ENCODE measurements at regions not wholly inside any gene's neighbourhood (a gene's known extent, or its start where the extent isn't known, plus 50 kb on each side); places are given as distances from the start of the nearest gene placed in this dataset.

DNA sequence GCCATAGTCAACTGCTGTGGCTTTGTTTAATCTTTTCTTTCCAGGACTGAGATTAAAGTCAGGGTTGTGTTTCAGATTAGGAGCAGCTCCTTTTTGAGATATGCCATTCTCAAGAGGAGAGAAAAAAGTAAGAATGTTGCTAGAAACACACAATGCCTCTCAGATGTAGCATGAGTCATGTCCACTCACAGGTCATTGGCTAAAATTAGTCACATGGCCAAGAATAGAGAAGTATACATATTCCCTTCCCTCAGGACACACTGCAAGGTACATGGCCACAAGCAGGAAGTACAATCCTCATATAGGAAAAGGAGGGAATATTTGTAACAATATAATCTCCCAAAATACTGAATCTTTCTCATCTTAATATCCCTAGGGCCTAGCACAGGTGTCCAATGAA, 141.9 kb upstream of the PTBP2 start:
- H2BK5ac ChIP-seq (ENCODE audit: low read depth, low read length) = no peak overlapping the region
- H3K4ac ChIP-seq (replicated peaks; ENCODE audit: insufficient read length, low read depth, low read length) = no peak overlapping the region
- FAIRE-seq = peak; percentile 13
- peaks cover 2 to 20% (median 9%) of the 10 kb centered on the region in 4 experiments; a peak in 5 of 7 replicates for H3K4me1 ChIP-seq (replicated peaks in 1 of 4; ENCODE audit: control insufficient read depth in 3 of 4, insufficient read depth in 4 of 4, low read length in 3 of 4)
- H4K91ac ChIP-seq (replicated peaks; ENCODE audit: insufficient read length, low read length) = no peak overlapping the region
- no peak overlapping the region for H4K5ac ChIP-seq (ENCODE audit: insufficient read length, low read depth, low read length)
- no peak overlapping the region for H3K56ac ChIP-seq (replicated peaks; ENCODE audit: insufficient read length, low read depth, low read length)
- no peak overlapping the region for H2BK20ac ChIP-seq (ENCODE audit: low read length)
- TF ChIP-seq ZNF274 (IDR thresholded peaks at IDR 0.05; ENCODE audit: borderline replicate concordance, extremely low read depth, low read length) (no peak), GTF2F1 (IDR thresholded peaks at IDR 0.05; ENCODE audit: borderline replicate concordance, low read depth, low read length) (no peak), SUZ12 (IDR thresholded peaks at IDR 0.05; ENCODE audit: low read length) (no peak), HDAC6 (IDR thresholded peaks at IDR 0.05; ENCODE audit: low read depth, low read length) (no peak), BRCA1 (IDR thresholded peaks at IDR 0.05; ENCODE audit: low read depth, low read length) (no peak), YY1 (IDR thresholded peaks at IDR 0.05; ENCODE audit: low read depth, low read length) (no peak)
- TF ChIP-seq, protein P1, sequence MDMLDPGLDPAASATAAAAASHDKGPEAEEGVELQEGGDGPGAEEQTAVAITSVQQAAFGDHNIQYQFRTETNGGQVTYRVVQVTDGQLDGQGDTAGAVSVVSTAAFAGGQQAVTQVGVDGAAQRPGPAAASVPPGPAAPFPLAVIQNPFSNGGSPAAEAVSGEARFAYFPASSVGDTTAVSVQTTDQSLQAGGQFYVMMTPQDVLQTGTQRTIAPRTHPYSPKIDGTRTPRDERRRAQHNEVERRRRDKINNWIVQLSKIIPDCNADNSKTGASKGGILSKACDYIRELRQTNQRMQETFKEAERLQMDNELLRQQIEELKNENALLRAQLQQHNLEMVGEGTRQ (IDR thresholded peaks at IDR 0.05; ENCODE audit: low read length) = 0 out of 2 replicates have a peak, but pooled peaks have one; percentile 35
- H2BK120ac ChIP-seq (replicated peaks; ENCODE audit: low read depth, low read length) = no peak overlapping the region
- H3K27me3 ChIP-seq (replicated peaks in 1 of 4; ENCODE audit: control insufficient read depth in 3 of 4, extremely low read depth in 1 of 4, insufficient read depth in 3 of 4, low read length in 3 of 4) = no peaks in the 10 kb centered on the region
- H3K27ac ChIP-seq (ENCODE audit: low read depth, low read length) = no peak overlapping the region
- no peak overlapping the region for H3K23ac ChIP-seq (ENCODE audit: insufficient read length)
- no peak overlapping the region for H3K18ac ChIP-seq (ENCODE audit: extremely low read depth, low read length)
- no peak overlapping the region for H4K8ac ChIP-seq (ENCODE audit: extremely low read depth, insufficient read depth, low read length)
- no peaks in the 10 kb centered on the region for H3K23me2 ChIP-seq (ENCODE audit: low read depth, low read length)
- DNase-seq (ENCODE audit: low read depth in 1 of 2, low spot score in 2 of 2) = no peak
- CTCF ChIA-PET (ENCODE audit: partially characterized antibody) = no interaction called here
- H2BK15ac ChIP-seq (ENCODE audit: low read length) = 0 out of 2 replicates have a peak overlapping the region, but pooled peaks have one; percentile 8
- no peaks in the 10 kb centered on the region for H3K36me3 ChIP-seq (ENCODE audit: control insufficient read depth in 2 of 4, insufficient read depth in 4 of 4, low read length in 3 of 4)
- H4K20me1 ChIP-seq (replicated peaks in 1 of 2; ENCODE audit: control insufficient read depth in 1 of 2, insufficient read depth in 2 of 2, low read length in 2 of 2) = no peaks in the 10 kb centered on the region
- H2AK5ac ChIP-seq (ENCODE audit: low read depth, low read length) = no peak overlapping the region
- H2AFZ ChIP-seq (ENCODE audit: low read length) = 0 out of 2 replicates have a peak overlapping the region, but pooled peaks have one; percentile 21
- H3K4me3 ChIP-seq (ENCODE audit: extremely low read depth in 1 of 4, insufficient read depth in 2 of 4, low read depth in 3 of 4, low read length in 4 of 4) = no peak overlapping the region
- H3K4me2 ChIP-seq (ENCODE audit: insufficient read depth in 1 of 2, low read depth in 2 of 2, low read length in 2 of 2) = no peak overlapping the region
- H3K79me1 ChIP-seq (ENCODE audit: low read depth, low read length) = no peaks in the 10 kb centered on the region
- POLR2A ChIA-PET (ENCODE audit: partially characterized antibody) = no interaction called here
- H3K9ac ChIP-seq (replicated peaks in 1 of 4; ENCODE audit: extremely low read depth in 1 of 4, low read depth in 3 of 4, low read length in 3 of 4) = no peak overlapping the region
- no peak overlapping the region for H2BK12ac ChIP-seq (ENCODE audit: low read depth, low read length)
- no peaks in the 10 kb centered on the region for H3K9me3 ChIP-seq (ENCODE audit: insufficient read depth in 2 of 2, low read depth in 1 of 2, low read length in 1 of 2)
- H3K14ac ChIP-seq (ENCODE audit: insufficient read length) = no peak overlapping the region
- H3K79me2 ChIP-seq (ENCODE audit: control insufficient read depth in 1 of 2, insufficient read depth in 2 of 2, low read length in 2 of 2) = no peaks in the 10 kb centered on the region

Data from H1 (cell line).